GM19397 (cell line): ENCODE measurements at regions not wholly inside any gene's neighbourhood (a gene's known extent, or its start where the extent isn't known, plus 50 kb on each side); places are given as distances from the start of the nearest gene placed in this dataset.
"Not testable (repeated sequence)": the region's sequence is repeated elsewhere in the genome, so short reads cannot be mapped to it uniquely, and the experiment has no call there.

ENCODE experiments used
- ATAC-seq: cut with Tn5 transposase; IDR thresholded peaks from one replicate; pipeline ENCODE4 v1.9.1; 2021; ENCODE audit warnings: mild to moderate bottlenecking, moderate library complexity; ENCODE audit not compliant: unreplicated experiment

- ATAC-seq = no peak
These were observed 98.8 kb downstream of the ADRA2C start for GRCh38 chr4:3864742-3865721.

- no peak for ATAC-seq
These were observed 100.0 kb downstream of the ADRA2C start for GRCh38 chr4:3865986-3866812.

- no peak for ATAC-seq
These were observed 100.6 kb downstream of the ADRA2C start for GRCh38 chr4:3866813-3867129.

DNA sequence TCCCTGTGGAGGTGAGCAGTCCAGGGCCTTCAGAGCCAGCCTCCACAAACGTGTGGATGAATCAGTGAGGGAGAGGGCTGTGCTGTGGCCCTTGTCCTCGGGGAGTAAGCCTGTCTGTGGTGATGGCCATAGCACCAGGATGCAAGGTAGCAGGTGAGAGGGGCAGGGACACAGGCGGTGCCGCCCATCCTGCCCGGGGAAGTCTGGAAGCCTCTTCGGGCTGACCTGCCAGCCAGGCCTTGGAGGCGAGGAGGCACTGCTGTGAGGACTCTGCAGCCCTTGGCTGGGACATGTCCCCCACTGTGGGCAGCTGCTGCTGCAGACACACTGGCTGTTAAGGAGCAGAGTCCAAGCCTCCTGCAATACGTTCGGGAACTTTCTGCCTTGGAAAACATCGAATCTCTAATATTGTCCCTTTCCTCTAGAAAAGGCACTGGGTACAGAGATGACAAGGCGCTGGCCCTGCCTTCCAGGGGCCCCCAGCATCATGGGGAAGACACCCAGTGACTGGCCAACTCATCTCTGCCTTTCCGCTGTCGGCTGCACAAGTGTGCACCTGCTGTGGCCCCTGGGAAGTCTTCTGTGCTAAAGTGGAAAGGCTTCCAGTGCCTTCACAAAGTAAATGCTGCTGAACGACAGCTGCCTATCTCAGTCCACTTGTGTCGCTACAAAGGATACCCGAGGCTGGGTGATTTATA lies 101.4 kb downstream of the ADRA2C start:
- ATAC-seq = no peak

DNA sequence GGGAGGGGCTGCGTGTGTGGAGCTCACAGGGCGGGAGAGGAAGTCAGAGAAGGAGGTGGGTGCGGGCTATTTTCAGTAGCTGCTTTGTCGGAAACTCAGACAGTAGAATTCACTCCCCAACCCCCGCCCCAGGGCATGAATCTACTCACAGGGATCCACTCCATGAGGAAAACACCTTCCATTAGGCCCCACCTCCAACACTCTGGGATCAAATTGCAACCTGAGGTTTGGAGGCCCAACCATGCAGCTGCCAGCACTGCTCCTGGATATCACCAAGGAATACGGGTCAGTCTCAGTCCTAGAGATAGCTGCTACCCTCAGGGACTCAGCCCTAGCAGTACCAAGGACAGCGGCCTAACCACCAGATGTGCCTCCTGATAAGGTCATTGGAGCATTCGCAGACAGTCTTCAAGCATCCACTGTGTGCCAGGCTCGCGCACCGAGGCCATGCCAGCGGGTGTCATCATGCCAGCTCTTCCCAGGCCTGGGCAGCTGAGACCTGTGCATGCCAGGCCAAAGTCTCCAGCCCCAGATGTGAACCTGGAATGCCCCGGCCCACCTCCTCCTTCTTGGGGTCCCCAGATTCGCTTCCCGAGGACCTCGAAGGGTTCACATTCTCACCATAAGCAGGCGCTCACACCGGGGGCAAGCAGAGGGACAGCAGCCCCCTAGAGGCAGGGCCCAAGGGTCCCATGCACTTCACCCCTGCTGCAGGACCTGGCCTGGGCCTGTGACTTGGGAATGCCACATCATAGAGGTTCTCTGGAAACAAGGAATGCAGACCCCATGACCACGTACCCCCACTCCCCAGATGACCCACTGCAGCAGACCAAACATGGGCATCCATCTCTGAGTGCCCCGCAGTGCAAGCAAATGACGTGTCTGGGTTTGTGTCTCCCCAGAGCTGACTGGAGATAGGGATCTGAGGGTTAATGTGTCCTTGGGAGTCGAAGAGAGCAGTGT lies 102.3 kb downstream of the ADRA2C start:
- ATAC-seq = no peak

GRCh38 chr4:3869174-3869572 lies 103.0 kb downstream of the ADRA2C start:
- ATAC-seq = no peak

- ATAC-seq = no peak
These were observed 103.7 kb downstream of the ADRA2C start for GRCh38 chr4:3869661-3870566.

GRCh38 chr4:3870567-3870962 lies 104.4 kb downstream of the ADRA2C start:
- ATAC-seq = no peak

DNA sequence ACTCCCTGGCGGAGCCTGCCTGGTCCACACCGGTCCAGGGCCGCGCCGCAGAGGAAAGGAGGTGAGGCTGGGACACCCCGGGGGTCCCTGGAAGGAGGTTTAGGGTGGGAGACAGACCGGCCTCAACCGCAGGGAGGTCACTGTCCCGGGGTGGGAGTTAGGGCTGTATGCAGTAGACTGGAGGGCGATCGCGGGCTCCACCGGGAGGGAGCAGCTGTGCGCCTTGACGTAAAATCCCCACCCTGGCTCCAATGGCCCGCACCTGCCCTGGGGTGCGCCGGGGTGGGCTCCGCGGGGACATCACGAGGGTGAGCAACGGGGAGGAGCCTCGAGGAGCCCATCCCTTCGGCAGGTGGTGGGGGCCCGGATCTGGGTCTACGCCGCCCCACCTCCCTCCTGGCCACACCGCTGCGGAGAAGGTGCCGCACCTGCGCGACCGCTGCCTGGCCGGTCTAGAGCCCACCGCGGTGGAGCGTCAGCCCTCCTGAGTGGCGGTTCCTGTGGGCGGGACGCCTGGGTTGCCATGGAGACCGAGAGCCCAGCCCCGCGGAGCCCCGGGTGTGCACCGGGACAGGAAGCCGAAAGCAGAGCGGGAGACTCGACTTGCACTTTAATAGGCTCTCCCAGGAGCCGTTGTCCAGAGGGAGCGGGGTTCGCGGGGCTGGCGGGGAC lies 105.1 kb downstream of the ADRA2C start:
- no peak for ATAC-seq

- no peak for ATAC-seq
These were observed 106.0 kb downstream of the ADRA2C start for GRCh38 chr4:3871881-3872833.

DNA sequence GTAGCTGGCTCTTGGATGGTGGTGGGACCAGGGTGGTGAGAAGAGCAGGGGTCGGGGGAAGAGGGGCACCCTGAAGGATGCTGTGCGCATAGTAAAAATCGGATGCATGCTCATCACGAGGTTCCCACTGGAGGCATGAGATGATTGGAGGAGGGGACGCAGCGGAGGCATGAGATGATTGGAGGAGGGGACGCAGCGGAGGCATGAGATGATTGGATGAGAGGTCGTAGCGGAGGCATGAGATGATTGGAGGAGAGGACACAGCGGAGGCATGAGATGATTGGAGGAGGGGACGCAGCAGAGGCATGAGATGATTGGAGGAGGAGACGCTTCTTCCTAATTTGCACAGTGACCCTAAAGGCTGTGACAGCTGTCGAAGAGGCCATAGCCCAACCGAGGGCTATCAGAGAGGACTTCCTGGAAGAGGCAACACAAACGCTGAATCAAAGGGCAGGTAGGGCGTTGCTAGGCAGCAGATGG lies 106.7 kb downstream of the ADRA2C start:
- no peak for ATAC-seq

GRCh38 chr4:3873408-3874027 lies 107.3 kb downstream of the ADRA2C start:
- ATAC-seq = no peak

DNA sequence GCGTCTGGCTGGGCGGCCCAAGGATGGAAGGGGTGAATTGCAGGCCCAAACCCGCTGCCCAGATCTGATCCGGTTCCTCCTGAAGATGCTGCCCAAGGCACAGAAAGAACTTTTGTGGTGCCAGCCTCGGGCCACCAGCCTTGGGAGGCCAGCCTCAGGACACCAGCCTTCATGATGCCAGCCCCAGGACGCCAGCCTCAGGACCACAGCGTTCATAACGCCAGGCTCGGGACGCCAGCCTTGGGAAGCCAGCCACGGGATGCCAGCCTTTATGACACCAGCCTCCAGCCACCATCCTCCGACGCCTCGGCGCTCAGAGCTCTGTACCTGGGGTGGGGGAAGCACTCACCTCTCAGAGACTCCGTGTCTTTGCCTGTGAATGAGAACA lies 107.8 kb downstream of the ADRA2C start:
- ATAC-seq = no peak

DNA sequence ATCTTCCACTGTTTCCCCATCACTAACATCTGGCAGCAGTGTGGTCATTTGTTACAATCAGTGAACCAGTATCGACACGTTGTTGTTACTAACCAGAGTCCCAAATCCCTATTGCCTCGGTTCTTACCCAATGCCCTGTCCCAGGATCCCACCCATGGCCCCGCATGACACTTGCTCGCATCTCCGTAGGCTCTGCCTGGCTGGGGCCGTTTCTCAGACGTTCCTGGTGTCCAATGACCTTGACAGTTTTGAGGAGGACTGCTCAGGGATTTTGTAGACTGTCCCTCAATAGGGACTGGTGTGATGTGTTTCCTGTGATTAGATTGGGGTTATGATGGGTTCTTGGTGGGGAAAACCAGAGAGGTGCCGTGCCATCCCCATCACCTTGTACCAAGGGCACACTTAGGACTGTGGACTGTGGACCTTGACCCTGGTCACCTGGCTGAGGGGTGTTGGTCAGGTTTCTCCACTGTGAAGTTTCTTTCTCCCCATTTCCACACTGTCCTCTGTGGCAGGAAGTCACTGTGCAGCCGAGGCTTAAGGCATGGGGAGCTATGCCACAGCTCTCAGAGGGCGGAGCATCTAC lies 108.4 kb downstream of the ADRA2C start:
- ATAC-seq = no peak

DNA sequence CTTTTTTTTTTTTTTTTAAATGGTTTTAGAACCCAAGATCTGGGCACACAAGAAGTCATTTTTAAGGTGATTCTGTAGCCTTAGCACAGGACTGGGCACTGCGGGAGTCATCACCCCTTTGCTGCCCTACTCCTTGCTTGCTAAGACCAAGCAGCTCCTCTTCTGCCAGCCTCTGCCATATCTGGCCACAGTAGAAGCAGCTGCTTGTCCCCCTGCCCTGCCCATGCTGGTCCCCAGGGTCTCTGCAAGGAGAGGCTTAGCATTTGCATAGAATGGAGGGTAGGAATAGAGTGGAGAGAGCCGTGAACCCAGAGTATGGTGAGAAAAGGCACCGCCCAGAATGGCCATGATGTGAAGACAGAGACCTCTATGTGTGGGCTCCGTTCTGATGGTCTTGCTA lies 109.3 kb downstream of the ADRA2C start:
- ATAC-seq = no peak

- ATAC-seq = not testable (repeated sequence)
These were observed 110.1 kb downstream of the ADRA2C start for GRCh38 chr4:3876057-3876845.
